SK-N-SH (cell line): ENCODE measurements at regions not wholly inside any gene's neighbourhood (a gene's known extent, or its start where the extent isn't known, plus 50 kb on each side); places are given as distances from the start of the nearest gene placed in this dataset.
A peak's percentile ranks its signal among the peaks of the same experiment; 100 is the strongest.

ENCODE experiments used
- CTCF ChIP-seq: fragments of 200-600 bp; sonication (generic); IDR thresholded peaks from 2 replicates; pipeline ENCODE4 v1.6.1; 2017; ENCODE audit warnings: antibody characterized with exemption, mild to moderate bottlenecking, moderate library complexity
- FOSL2 ChIP-seq: IDR thresholded peaks from 2 replicates; pipeline ENCODE4 v1.4.0; 2012; ENCODE audit warnings: low read depth, mild to moderate bottlenecking, moderate library complexity, borderline replicate concordance
- MAX ChIP-seq: IDR thresholded peaks from 2 replicates; pipeline ENCODE4 v1.4.0; 2012; ENCODE audit warnings: low read depth
- MEF2A ChIP-seq: IDR thresholded peaks from 2 replicates; pipeline ENCODE4 v1.4.0; 2012; ENCODE audit warnings: low read depth, borderline replicate concordance
- NRF1 ChIP-seq: IDR thresholded peaks from 2 replicates; pipeline ENCODE4 v1.6.1; 2012; ENCODE audit warnings: low read depth, mild to moderate bottlenecking, low read length
- POLR2AphosphoS5 ChIP-seq: IDR thresholded peaks from 2 replicates; pipeline ENCODE4 v1.6.1; 2012; ENCODE audit warnings: low read depth, low read length
- RAD21 ChIP-seq: IDR thresholded peaks from 2 replicates; pipeline ENCODE4 v1.6.1; 2012; ENCODE audit warnings: mild to moderate bottlenecking, low read length
- RFX5 ChIP-seq: IDR thresholded peaks from 2 replicates; pipeline ENCODE4 v1.6.1; 2012; ENCODE audit warnings: mild to moderate bottlenecking, improper control_type of control experiment, low read length
- RXRA ChIP-seq: IDR thresholded peaks from 2 replicates; pipeline ENCODE4 v1.4.0; 2012; ENCODE audit warnings: low read depth, mild to moderate bottlenecking, borderline replicate concordance
- SIN3A ChIP-seq: IDR thresholded peaks from 2 replicates; pipeline ENCODE4 v1.6.1; 2012; ENCODE audit warnings: low read depth, mild to moderate bottlenecking, low read length, moderate library complexity, borderline replicate concordance
- TAF1 ChIP-seq: IDR thresholded peaks from 2 replicates; pipeline ENCODE4 v1.6.1; 2012; ENCODE audit warnings: low read depth, mild to moderate bottlenecking, low read length, moderate library complexity, borderline replicate concordance
- ZBTB33 ChIP-seq: IDR thresholded peaks from 2 replicates; pipeline ENCODE4 v1.4.0; 2012; ENCODE audit warnings: low read depth, borderline replicate concordance
- TF ChIP-seq, protein P1 (sequence below): IDR thresholded peaks from 2 replicates; pipeline ENCODE4 v1.4.0; 2012; ENCODE audit warnings: low read depth, borderline replicate concordance
- TF ChIP-seq, protein P2 (sequence below): IDR thresholded peaks from 2 replicates; pipeline ENCODE4 v1.6.1; 2012; ENCODE audit warnings: mild to moderate bottlenecking, low read depth, low read length, moderate library complexity

GRCh38 chr1:55428944-55429931 is 214.1 kb upstream of the USP24 start (continued):
- TF ChIP-seq RAD21 (no peak), TAF1 (no peak), POLR2AphosphoS5 (no peak), CTCF (no peak), FOSL2 (peak; percentile 84), ZBTB33 (peak; percentile 83; the same call in 1 of the 2 replicates), MAX (peak; percentile 67; the same call in 1 of the 2 replicates), SIN3A (no peak; the same call in 1 of the 2 replicates), RFX5 (no peak), RXRA (peak; percentile 99), NRF1 (no peak), MEF2A (peak; percentile 76)
- TF ChIP-seq, protein P1, sequence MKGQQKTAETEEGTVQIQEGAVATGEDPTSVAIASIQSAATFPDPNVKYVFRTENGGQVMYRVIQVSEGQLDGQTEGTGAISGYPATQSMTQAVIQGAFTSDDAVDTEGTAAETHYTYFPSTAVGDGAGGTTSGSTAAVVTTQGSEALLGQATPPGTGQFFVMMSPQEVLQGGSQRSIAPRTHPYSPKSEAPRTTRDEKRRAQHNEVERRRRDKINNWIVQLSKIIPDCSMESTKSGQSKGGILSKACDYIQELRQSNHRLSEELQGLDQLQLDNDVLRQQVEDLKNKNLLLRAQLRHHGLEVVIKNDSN = 0 out of 2 replicates have a peak, but pooled peaks have one; percentile 17
- TF ChIP-seq, protein P2, sequence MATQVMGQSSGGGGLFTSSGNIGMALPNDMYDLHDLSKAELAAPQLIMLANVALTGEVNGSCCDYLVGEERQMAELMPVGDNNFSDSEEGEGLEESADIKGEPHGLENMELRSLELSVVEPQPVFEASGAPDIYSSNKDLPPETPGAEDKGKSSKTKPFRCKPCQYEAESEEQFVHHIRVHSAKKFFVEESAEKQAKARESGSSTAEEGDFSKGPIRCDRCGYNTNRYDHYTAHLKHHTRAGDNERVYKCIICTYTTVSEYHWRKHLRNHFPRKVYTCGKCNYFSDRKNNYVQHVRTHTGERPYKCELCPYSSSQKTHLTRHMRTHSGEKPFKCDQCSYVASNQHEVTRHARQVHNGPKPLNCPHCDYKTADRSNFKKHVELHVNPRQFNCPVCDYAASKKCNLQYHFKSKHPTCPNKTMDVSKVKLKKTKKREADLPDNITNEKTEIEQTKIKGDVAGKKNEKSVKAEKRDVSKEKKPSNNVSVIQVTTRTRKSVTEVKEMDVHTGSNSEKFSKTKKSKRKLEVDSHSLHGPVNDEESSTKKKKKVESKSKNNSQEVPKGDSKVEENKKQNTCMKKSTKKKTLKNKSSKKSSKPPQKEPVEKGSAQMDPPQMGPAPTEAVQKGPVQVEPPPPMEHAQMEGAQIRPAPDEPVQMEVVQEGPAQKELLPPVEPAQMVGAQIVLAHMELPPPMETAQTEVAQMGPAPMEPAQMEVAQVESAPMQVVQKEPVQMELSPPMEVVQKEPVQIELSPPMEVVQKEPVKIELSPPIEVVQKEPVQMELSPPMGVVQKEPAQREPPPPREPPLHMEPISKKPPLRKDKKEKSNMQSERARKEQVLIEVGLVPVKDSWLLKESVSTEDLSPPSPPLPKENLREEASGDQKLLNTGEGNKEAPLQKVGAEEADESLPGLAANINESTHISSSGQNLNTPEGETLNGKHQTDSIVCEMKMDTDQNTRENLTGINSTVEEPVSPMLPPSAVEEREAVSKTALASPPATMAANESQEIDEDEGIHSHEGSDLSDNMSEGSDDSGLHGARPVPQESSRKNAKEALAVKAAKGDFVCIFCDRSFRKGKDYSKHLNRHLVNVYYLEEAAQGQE = 0 out of 2 replicates have a peak, but pooled peaks have one; percentile 32
